HUES48 (cell line): ENCODE measurements at regions not wholly inside any gene's neighbourhood (a gene's known extent, or its start where the extent isn't known, plus 50 kb on each side); places are given as distances from the start of the nearest gene placed in this dataset.
A peak's percentile ranks its signal among the peaks of the same experiment; 100 is the strongest.

Experiments used
- H3K27ac ChIP-seq: one replicate; pipeline ENCODE4 v1.7.0; 2013; ENCODE audit warnings: low read depth, low read length, inconsistent platforms
- H3K27me3 ChIP-seq: 2 replicates; pipeline ENCODE4 v1.6.1; 2013; ENCODE audit warnings: mild to moderate bottlenecking, low read length; ENCODE audit not compliant: control insufficient read depth, insufficient read depth
- H3K36me3 ChIP-seq: 2 replicates; pipeline ENCODE4 v1.6.1; 2013; ENCODE audit warnings: low read length; ENCODE audit not compliant: control insufficient read depth, insufficient read depth
- H3K4me1 ChIP-seq: 2 replicates; pipeline ENCODE4 v1.6.1; 2013; ENCODE audit warnings: mild to moderate bottlenecking, low read length; ENCODE audit not compliant: control insufficient read depth, insufficient read depth
- H3K4me3 ChIP-seq: 2 replicates; pipeline ENCODE4 v1.5.1; 2013; ENCODE audit warnings: mild to moderate bottlenecking, low read depth, low read length
- H3K9ac ChIP-seq: 2 replicates; pipeline ENCODE4 v1.6.1; 2013; ENCODE audit warnings: mild to moderate bottlenecking, low read depth, low read length, moderate library complexity
- H3K9me3 ChIP-seq: 2 replicates; pipeline ENCODE4 v1.6.1; 2013; ENCODE audit warnings: low read length; ENCODE audit not compliant: control insufficient read depth, insufficient read depth

- Histone ChIP-seq H3K4me1 (no peaks in the 10 kb centered on the region), H3K9ac (no peak overlapping the region), H3K4me3 (no peak overlapping the region), H3K9me3 (no peaks in the 10 kb centered on the region), H3K36me3 (no peaks in the 10 kb centered on the region), H3K27ac (no peak overlapping the region), H3K27me3 (no peaks in the 10 kb centered on the region)
Observed at GRCh38 chr10:31741473-31741872, 187.2 kb downstream of the ARHGAP12 start.

- H3K27me3 ChIP-seq, result no peaks in the 10 kb centered on the region
- peaks cover 2% of the 10 kb centered on the region for H3K9me3 ChIP-seq
- H3K27ac ChIP-seq, result no peak overlapping the region
- no peaks in the 10 kb centered on the region for H3K36me3 ChIP-seq
- no peaks in the 10 kb centered on the region for H3K4me1 ChIP-seq
- H3K9ac ChIP-seq, result no peak overlapping the region
- H3K4me3 ChIP-seq, result no peak overlapping the region
Observed at GRCh38 chr10:31739711-31740110, 188.9 kb downstream of the ARHGAP12 start.

GRCh38 chr10:31739146-31739545, 189.5 kb downstream of the ARHGAP12 start:
- Histone ChIP-seq H3K9me3 (peaks cover 6% of the 10 kb centered on the region), H3K9ac (no peak overlapping the region), H3K36me3 (no peaks in the 10 kb centered on the region), H3K4me1 (no peaks in the 10 kb centered on the region), H3K4me3 (no peak overlapping the region), H3K27ac (no peak overlapping the region), H3K27me3 (no peaks in the 10 kb centered on the region)

DNA sequence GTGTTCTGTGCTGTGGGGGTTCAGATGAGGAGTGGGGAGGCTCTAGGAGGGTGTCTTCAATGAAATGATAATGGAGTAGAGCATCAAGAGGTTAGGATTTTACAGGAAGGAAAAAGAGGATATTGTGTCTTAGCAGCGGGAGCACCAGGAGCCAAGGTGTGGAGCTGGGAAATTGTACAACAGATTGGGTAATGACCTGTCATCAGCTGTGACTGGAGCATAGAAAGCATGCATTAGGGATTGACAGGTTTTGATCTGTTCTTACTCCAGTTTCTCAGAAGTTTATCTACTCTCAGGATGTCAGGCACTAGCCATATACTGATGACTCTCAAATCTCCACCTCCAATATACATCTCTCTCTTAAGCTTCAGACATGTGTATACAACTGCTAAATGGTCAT, 196.9 kb downstream of the ARHGAP12 start:
- peaks cover 28% of the 10 kb centered on the region for H3K9me3 ChIP-seq
- peaks cover 9% of the 10 kb centered on the region for H3K4me1 ChIP-seq
- no peaks in the 10 kb centered on the region for H3K27me3 ChIP-seq
- no peak overlapping the region for H3K27ac ChIP-seq
- no peaks in the 10 kb centered on the region for H3K36me3 ChIP-seq
- H3K9ac ChIP-seq, result no peak overlapping the region
- H3K4me3 ChIP-seq, result no peak overlapping the region

DNA sequence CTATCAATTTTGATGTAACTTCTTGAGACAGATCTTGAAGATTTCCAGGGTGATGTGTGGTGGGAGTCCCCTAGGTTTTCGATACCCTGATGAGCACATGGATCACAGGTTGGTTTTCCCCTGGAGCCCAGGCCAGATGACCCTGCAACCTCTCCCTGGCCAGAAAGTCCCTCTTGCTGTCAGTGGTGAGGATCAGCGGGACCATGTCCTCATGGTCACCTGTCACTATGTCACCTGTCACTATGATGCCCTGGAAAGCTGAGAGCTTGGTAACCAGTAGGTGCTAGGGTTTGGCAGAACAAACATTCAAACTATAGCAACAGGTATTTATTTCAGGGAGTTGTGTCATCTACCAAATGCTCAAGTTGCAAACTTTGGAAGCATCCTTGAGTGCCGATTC, 197.9 kb downstream of the ARHGAP12 start:
- Histone ChIP-seq H3K27me3 (no peaks in the 10 kb centered on the region), H3K36me3 (no peaks in the 10 kb centered on the region)

GRCh38 chr10:31728698-31729224, 199.9 kb downstream of the ARHGAP12 start:
- Histone ChIP-seq H3K4me1 (peaks cover 9% of the 10 kb centered on the region), H3K36me3 (no peaks in the 10 kb centered on the region), H3K27me3 (no peaks in the 10 kb centered on the region), H3K9me3 (peaks cover 23% of the 10 kb centered on the region), H3K27ac (peak overlapping the region; percentile 82), H3K4me3 (no peak overlapping the region), H3K9ac (no peak overlapping the region)

More for the DNA sequence above, 197.9 kb downstream of the ARHGAP12 start:
- Histone ChIP-seq H3K9ac (no peak overlapping the region), H3K9me3 (peaks cover 31% of the 10 kb centered on the region), H3K27ac (no peak overlapping the region), H3K4me3 (no peak overlapping the region), H3K4me1 (peaks cover 9% of the 10 kb centered on the region)

GRCh38 chr10:31725436-31725835, 203.2 kb downstream of the ARHGAP12 start:
- no peak overlapping the region for H3K9ac ChIP-seq
- H3K9me3 ChIP-seq, result peaks cover 21% of the 10 kb centered on the region
- H3K36me3 ChIP-seq, result no peaks in the 10 kb centered on the region
- peaks cover 9% of the 10 kb centered on the region for H3K4me1 ChIP-seq
- H3K27me3 ChIP-seq, result no peaks in the 10 kb centered on the region
- H3K27ac ChIP-seq, result no peak overlapping the region
- H3K4me3 ChIP-seq, result no peak overlapping the region

DNA sequence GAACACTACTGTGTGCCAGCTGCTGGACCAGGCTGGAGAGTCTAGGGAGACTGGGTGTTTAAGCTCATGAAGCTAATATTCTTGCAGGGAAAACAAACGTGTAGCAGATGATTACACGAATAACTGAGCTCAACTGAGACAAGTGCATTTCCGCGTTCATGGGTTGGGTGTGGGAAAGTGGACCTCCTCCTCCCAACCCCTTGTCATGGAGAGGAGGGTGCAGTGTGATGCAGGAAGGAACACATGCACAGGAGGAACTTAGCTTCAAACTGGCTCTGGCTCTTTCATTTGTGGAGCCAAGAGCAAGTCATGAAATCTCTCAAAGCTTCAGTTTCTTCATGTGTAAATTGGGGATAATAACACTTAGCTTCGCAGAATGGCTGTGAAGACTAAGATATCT, 204.3 kb downstream of the ARHGAP12 start:
- no peak overlapping the region for H3K27ac ChIP-seq
- peaks cover 8% of the 10 kb centered on the region for H3K4me1 ChIP-seq
- no peak overlapping the region for H3K9ac ChIP-seq
- H3K36me3 ChIP-seq, result no peaks in the 10 kb centered on the region
- H3K4me3 ChIP-seq, result no peak overlapping the region
- no peaks in the 10 kb centered on the region for H3K27me3 ChIP-seq
- H3K9me3 ChIP-seq, result peaks cover 28% of the 10 kb centered on the region

DNA sequence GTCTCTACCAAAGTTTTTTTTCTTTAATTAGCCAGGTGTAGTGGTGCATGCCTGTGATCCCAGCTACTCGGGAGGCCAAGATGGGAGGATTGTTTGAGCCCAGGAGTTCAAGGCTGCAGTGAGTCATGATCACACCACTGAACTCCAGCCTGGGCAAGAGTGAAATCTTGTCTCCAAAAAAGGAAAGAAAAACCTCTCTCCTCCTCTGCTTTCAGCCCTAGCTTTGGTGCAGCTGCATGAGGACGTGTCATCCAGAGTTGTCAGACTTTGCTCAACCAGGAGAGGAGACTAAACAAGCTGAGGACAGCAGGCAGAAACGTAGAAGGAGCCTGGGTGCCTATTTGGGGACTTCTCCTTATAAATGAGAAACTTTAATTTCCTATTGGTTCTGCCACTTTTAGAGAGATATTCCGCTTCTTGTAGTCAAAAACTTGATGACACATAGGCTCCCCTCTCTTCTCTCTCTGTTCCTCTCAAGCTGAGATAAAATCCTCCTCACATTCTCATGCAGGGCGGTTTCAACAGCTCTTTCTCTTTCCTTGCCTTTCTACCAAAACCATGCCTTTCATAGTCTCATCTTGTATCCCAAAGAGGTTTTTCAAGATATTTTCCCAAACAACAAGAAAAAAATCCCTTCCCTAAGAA, 205.4 kb downstream of the ARHGAP12 start:
- no peak overlapping the region for H3K27ac ChIP-seq
- no peak overlapping the region for H3K4me3 ChIP-seq
- no peak overlapping the region for H3K9ac ChIP-seq
- no peaks in the 10 kb centered on the region for H3K27me3 ChIP-seq
- H3K36me3 ChIP-seq, result no peaks in the 10 kb centered on the region
- H3K4me1 ChIP-seq, result no peaks in the 10 kb centered on the region
- H3K9me3 ChIP-seq, result peaks cover 26% of the 10 kb centered on the region

DNA sequence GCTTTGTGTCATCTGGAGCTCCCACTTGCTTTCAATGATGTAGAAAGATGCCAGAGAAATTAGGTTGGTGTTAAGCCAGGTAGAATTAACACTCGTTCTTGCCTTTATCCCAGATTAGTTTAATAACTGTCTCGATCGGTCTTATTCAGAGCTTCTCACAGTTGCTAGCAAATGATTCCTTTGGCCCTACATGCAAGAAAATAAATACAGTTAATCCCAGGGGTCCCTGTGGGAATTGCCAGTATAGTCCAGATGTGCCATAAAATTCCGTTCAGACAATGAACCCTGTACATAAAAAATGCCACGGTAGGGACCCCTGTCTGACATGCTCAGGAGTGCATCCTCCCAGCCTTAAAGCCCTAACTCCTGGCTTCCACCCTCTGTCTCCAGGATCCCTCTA, 207.5 kb downstream of the ARHGAP12 start:
- Histone ChIP-seq H3K36me3 (no peaks in the 10 kb centered on the region), H3K27me3 (no peaks in the 10 kb centered on the region), H3K4me1 (no peaks in the 10 kb centered on the region), H3K27ac (no peak overlapping the region), H3K9ac (no peak overlapping the region), H3K4me3 (no peak overlapping the region), H3K9me3 (peaks cover 8% of the 10 kb centered on the region; the same call in 1 of the 2 replicates)

DNA sequence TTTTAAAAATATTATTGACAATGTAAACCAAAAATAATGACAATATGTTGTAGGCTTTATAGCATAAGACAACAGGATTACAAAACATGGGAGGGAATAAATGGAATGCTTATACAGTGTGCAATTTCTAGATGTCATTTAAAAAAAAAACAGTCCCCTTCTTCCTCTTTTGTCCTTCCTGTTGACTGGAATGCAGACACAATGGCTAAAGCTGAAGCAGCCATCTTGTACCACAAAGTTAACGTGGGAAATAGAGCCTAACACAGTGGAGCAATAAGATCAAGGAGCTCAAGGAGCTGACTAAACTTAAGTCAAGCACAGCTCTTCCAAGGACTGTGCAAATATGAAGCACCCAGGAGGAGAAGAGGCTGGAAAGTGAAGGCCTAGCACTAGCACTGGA, 208.1 kb downstream of the ARHGAP12 start:
- H3K4me3 ChIP-seq, result no peak overlapping the region
- H3K36me3 ChIP-seq, result no peaks in the 10 kb centered on the region
- H3K27me3 ChIP-seq, result no peaks in the 10 kb centered on the region
- H3K9me3 ChIP-seq, result peaks cover 8% of the 10 kb centered on the region; the same call in 1 of the 2 replicates
- H3K9ac ChIP-seq, result no peak overlapping the region
- H3K4me1 ChIP-seq, result no peaks in the 10 kb centered on the region
- no peak overlapping the region for H3K27ac ChIP-seq
